HuH-7 (cell line): ENCODE measurements at regions not wholly inside any gene's neighbourhood (a gene's known extent, or its start where the extent isn't known, plus 50 kb on each side); places are given as distances from the start of the nearest gene placed in this dataset.

Source experiments
- DNase-seq: peaks from one replicate; pipeline ENCODE4 v3.0.0; 2011; ENCODE audit warnings: low spot score

GRCh38 chr21:41610042-41610839, 102.3 kb upstream of the TMPRSS2 start:
- peak; percentile 77 for DNase-seq

- DNase-seq, result no peak
These were observed 98.7 kb upstream of the TMPRSS2 start for GRCh38 chr21:41606706-41607105.

- no peak for DNase-seq
These were observed 98.0 kb upstream of the TMPRSS2 start for GRCh38 chr21:41605934-41606285.

- peak; percentile 68 for DNase-seq
These were observed 97.4 kb upstream of the TMPRSS2 start for GRCh38 chr21:41605178-41605933.

- no peak for DNase-seq
These were observed 96.7 kb upstream of the TMPRSS2 start for GRCh38 chr21:41604583-41605041.

- DNase-seq, result no peak
These were observed 95.5 kb upstream of the TMPRSS2 start for GRCh38 chr21:41603476-41603875.

GRCh38 chr21:41602531-41602930, 94.6 kb upstream of the TMPRSS2 start:
- DNase-seq, result no peak

- DNase-seq, result no peak
These were observed 93.8 kb upstream of the TMPRSS2 start for GRCh38 chr21:41601573-41602368.

GRCh38 chr21:41600961-41601572, 93.1 kb upstream of the TMPRSS2 start:
- DNase-seq, result no peak

- DNase-seq, result no peak
These were observed 92.6 kb upstream of the TMPRSS2 start for GRCh38 chr21:41600556-41600955.

GRCh38 chr21:41600116-41600515, 92.2 kb upstream of the TMPRSS2 start:
- no peak for DNase-seq

GRCh38 chr21:41598561-41599431, 90.8 kb upstream of the TMPRSS2 start:
- no peak for DNase-seq

- no peak for DNase-seq
These were observed 89.9 kb upstream of the TMPRSS2 start for GRCh38 chr21:41597811-41598231.

- no peak for DNase-seq
These were observed 89.3 kb upstream of the TMPRSS2 start for GRCh38 chr21:41597227-41597626.

- DNase-seq, result no peak
These were observed 88.4 kb upstream of the TMPRSS2 start for GRCh38 chr21:41596241-41596925.

GRCh38 chr21:41594268-41594667, 86.3 kb upstream of the TMPRSS2 start:
- no peak for DNase-seq

- no peak for DNase-seq
These were observed 85.8 kb upstream of the TMPRSS2 start for GRCh38 chr21:41593760-41594138.

- no peak for DNase-seq
These were observed 85.2 kb upstream of the TMPRSS2 start for GRCh38 chr21:41593051-41593759.

GRCh38 chr21:41589620-41590175, 81.7 kb upstream of the TMPRSS2 start:
- no peak for DNase-seq

- no peak for DNase-seq
These were observed 81.2 kb upstream of the TMPRSS2 start for GRCh38 chr21:41589131-41589530.
